NCI-H524 treated with DMSO at 0.1 percent for 48 hours (cell line): ENCODE measurements at regions not wholly inside any gene's neighbourhood (a gene's known extent, or its start where the extent isn't known, plus 50 kb on each side); places are given as distances from the start of the nearest gene placed in this dataset.
"Not testable (repeated sequence)": the region's sequence is repeated elsewhere in the genome, so short reads cannot be mapped to it uniquely, and the experiment has no call there.

Experiments used
- DNase-seq: peaks from one replicate; lab custom pipeline; 2025; lab: John Stamatoyannopoulos, UW

DNA sequence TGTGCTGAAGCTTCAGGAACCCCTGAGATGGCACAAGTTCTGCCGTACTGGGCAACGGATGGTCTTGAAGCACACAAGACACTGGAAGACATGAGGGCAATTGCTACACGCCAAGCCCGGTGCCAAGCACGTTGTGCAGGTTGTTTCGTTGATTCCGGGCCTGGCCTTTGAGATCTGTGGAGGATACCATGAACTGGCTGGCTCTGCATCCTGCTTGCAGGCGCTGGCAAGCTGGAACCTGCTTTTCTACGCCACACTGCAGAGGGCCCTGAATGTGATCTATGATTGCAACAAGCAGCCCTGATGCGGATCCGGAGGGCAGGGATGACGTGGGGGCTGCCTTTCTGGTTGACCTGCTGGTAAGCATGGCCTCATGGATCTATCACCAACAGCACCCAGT lies 262.5 kb upstream of the ATP10A start:
- DNase-seq: no peak

DNA sequence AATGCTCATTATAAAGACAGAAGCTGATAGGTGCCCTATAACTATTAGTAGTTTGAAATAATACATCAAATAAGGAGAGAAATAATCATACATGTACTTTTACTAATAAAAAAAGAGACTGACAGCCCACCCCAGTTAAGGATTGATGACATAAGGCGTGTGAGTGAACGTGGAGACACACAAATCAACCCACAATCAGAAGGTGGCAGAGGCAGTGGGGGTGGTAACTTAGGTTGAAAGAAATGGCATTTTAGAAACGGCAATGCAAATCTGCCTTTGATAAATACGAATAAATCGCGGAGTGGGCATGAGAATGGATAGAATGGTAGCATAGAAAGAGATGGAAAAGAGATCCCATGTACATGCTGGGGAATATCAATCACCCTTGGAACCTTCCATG lies 256.2 kb upstream of the ATP10A start:
- DNase-seq: no peak

DNA sequence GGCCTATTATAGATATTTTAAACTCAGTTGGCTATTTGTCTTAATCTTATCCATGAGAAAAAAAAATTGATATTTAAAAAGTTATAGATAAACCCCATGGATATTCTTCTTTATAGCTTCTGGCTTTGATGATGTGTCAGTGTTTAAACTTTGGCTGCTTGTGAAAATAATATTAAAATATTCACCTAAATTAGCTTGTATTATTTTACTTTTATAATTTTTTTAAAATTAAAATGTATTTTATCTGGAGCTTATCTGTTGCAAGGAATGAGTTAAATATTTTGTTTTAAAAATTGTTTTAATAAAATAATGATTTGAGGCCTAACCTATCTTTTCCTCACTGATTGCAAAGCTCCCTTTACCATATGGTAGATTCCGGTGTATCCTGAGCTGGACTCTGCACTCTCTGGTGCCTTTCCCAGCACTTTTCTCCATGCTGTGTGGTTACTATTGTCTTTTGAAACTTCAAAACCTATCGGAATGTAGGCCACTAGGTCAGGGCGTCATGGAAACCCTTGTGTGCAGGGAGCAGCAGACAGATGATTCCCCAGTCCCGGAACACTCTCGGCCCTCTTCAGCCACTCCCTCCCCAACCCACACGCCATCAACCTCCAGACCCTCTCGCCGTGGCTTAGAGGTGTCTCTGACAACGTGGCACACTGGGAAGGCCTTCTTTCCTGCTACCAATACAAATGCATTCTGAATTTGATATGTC lies 252.3 kb upstream of the ATP10A start:
- no peak for DNase-seq

DNA sequence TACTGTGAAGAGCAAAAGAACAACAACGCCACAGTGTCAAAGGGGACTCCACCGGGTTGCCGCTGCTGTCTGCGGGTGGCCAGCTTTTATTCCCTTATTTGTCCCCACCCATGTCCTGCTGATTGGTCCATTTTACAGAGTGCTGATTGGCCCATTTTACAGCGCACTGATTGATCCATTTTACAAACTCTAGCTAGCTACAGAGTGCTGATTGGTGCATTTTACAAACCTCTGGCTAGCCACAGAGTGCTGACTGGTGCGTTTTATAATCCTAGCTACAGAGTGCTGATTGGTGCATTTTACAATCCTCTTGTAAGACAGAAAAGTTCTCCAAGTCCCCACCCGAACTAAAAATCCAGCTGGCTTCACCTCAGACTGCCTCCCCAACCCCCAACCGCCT lies 251.0 kb upstream of the ATP10A start:
- not testable (repeated sequence) for DNase-seq

DNA sequence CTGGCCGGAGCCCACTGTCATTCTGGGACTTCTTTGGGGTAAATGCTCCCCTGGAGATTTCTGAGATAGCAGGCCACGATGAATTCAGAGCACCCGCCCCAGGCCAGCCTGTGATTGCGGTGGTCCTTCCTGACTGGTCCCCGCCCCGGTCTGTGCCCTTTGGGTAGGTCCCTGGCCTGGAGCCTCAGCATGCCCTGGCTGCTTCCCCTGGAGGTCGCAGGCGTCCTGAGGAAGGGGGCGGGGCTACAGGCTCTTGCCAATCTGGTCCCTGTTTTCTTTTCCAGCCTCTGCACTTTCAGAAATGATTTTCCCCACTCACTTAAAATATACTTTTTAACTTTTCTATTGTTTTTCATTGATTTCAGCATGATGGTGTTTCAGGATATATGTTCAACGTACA lies 250.2 kb upstream of the ATP10A start:
- no peak for DNase-seq

DNA sequence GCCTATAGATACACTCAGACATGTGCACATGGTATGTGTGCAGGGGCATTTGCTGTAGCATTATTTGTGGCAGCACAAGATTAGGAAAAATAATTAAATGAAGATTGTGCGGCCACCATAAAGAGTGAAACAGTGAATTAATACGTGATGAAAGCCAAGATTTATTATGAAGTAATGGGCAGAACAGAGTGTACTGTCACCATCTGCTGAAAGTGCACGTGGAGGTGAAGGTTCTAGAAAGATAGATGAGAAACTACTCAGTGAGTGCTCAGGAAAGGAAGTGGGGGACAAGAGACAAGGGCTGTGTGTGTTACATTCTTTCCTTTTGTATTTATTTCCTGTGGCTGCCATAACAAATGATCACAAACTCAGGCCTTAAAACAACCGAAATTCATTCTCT lies 246.1 kb upstream of the ATP10A start:
- no peak for DNase-seq

DNA sequence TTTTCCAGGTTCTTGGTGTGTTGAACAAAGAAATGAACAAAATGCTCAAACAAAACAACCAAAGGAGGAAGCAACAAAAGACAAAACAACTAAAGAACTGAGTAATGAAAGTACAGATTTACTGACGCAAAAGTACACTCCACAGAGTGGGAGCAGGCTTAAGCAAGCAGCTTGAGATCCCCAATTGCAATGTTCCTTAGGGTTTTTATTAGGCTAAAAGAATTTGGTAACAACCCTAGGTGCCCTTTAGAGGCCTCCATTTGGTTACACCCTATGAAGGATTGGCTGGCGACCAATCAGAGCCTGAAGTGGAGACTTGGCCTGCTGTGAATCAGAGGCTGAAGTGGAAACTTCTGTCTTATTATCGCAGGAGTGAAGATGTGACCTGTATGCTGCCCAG lies 243.4 kb upstream of the ATP10A start:
- no peak for DNase-seq

DNA sequence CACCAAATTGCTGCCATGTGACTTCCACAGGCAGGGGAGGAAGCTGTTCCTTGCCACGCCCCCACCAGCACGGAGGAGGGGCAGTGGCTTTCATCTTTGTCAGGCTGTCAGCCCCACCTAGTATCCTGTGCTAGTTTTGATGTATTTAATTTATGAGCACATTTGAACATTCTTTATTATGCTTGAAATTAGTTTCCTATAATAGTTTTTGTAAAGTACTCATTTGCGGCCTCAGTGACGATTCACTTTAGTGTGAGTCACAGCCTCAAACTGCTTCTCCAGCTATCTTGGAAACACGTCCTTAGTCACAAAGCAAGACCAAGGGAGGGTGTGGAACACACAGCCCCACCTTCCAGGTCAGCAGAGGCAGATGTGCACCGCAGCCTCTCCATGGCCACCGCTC lies 239.9 kb upstream of the ATP10A start:
- no peak for DNase-seq

DNA sequence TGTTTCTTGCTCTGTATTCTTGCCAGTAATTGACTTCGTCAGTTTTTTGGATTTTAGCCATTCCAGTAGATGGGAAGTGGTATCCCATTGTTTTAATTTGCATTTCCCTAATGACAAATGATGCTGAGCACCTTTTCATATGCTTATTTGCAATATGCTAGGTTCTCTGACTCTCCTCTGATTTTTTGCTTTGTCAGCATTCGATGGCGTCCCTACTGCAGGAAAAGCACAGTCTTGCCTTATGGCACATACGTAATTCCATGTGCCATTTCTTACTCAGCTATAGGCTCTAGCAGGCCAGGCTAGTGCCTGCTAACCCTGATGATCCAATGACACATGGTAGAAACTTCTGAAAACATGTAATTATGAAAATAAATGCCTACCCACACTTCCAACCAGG lies 239.2 kb upstream of the ATP10A start:
- DNase-seq: no peak

DNA sequence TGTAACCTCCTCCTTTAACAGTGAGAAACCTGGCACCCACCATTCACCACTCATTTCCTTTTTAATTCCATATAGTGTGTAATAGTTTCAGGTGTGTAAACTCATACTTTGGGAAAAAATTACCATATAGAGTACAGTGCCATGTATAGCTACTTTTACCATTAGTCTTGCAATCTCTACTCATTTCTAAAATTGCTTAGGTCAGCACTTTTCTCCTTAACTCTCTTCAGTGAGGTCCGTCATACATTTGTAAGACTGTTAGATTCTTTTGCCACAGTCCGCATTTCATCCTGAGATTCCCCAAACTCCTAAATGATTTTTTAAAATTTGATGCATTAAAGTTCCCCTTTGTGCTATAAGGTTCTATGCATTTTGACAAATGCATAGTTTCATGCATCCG lies 238.3 kb upstream of the ATP10A start:
- DNase-seq: no peak

DNA sequence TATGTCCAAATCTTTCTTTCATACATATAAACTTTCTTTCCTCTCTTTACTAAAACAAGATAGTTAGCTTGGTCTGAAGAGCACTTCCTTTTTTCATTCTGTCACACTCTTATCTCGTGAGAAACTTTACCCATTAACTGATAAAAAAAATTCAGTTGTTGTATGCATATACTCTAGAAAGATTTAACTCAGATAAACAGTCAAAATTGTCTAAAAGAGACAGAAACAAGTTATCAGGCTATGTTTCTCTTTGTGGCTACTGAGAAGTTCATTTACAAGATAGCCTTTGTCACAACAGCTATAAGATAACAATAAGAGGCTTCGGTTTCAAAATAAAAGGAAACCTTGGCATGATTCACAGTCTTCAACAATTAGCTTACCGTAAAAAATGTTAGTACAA lies 235.7 kb upstream of the ATP10A start:
- no peak for DNase-seq

DNA sequence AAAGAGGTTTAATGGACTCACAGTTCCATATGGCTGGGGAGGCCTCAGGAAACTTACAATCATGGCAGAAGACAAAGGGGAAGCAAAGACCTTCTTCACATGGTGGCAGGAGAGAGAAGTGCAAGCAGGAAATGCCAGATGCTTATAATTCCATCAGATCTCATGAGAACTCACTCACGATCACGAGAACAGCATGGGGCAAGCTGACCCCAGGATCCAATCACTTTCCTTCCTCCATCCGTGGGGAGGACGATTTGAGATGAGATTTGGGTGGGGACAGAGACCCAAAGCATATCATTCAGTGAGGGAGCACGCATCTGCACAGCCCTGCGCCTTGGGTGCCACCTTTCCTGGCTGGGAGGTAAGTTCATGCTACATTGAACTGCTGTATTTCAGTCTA lies 234.1 kb upstream of the ATP10A start:
- no peak for DNase-seq

DNA sequence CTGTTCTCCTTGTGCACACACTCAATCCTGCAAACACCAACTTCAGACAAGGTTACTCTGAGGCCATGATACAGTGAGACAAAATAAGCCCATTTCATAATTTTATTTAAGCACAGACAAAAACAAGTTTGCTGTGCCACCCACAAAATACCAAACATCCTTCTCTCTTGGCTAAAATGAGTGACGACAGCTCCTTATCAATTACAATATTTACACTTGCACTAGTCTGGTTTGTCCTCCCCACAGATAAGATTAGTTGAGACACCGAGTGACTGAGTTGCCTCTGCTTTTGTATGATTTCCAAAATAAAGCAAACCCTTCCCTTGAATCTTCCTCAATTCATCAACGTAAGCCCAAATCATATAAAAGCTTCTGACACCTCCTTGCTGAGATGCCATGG lies 233.5 kb upstream of the ATP10A start:
- no peak for DNase-seq

DNA sequence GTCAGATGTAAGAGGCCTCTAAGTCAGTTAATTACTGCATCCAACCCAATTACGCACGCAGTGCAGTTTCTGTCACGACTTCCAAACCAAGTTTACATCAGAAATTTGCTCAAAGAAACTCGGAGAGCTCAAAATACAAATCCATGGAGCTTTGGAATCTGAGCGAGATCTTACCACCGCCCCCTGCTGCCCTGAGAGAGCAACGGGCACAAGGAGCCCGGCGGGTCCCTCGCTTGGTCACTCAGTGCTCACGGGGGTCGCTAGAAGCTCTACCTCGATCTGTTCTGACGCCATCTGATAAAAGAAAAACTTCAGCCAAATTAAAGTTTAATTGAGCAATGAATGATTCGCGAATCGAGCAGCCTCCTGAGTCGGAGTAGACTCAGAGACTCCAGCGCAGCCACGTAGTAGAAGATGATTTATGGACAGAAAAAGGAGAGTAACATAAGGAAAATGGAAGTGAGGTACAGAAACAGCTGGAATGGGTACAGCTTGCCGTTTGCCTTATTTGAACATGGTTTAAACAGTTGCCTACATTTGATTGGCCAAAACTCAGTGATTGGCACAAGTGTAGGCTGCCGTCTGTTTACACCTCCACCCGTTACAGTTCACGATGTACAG lies 232.7 kb upstream of the ATP10A start:
- no peak for DNase-seq

DNA sequence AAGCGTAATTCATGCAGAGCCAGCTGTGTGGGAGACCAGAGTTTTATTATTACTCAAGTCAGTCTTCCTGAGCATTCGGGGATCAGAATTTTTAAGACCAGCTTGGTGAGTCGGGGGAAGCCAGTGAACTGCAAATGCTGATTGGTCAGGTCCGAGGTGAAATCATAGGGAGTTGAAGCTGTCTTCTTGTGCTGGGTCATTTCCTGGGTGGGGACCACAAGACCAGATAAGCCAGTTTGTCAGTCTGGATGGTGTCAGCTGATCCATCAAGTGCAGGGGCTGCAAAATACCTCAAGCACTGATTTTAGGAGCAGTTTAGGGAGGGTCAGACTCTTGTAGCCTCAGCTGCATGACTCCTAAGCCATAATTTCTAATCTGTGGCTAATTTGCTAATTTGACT lies 228.1 kb upstream of the ATP10A start:
- no peak for DNase-seq

DNA sequence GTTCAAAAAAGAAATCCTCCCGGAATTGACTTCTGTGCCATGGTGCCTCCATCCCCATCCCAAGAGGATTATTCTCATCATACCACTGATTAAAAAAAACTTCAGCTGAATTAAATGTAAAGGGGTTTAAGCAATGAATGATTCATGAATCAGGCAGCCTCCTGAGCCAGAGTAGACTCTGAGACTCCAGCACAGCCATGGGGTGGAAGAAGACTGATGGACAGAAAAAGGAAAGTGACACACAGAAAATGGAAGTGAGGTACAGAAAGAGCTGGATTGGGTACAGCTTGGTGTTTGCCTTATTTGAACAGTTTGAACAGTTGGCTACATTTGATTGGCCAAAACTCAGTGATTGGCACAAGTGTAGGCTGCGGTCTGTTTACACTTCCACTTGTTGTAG lies 224.8 kb upstream of the ATP10A start:
- DNase-seq: no peak

DNA sequence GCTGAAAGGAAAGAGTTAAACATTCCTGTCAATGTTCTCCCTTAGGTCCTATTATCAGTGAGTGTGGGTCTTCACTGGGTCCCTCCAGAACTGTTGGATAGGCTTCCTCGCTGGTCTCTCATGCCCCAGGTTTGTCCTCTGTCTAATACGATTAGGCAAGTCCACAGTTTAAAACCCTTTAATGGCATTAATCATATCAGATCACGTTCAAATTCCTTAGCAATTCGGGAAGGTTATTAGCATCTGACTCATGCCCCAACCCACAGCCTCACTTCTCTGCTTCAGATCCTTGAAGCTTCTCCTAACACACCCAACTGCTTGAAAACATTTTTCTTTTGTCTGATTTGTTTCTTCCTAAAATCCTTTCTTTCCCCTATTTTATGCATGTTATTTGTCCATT lies 224.3 kb upstream of the ATP10A start:
- no peak for DNase-seq

DNA sequence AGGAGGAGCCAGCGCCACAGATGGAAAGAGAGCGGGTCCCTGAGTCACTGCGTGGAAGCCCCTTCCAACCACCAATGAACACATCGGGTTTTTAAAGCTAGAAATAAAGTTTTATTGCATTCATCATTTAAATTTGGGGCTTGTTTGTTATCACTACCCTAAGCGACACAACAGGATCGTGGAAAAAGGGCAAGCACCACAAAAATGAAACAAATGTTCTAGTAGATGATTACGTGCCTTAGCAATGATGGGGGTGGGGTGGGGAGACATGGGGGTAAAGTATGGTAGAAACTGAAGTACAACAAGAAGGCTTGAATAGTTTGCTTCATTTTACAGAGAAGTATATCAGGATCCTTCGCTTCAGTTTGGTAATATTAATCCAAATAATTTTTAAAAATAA lies 221.6 kb upstream of the ATP10A start:
- no peak for DNase-seq

DNA sequence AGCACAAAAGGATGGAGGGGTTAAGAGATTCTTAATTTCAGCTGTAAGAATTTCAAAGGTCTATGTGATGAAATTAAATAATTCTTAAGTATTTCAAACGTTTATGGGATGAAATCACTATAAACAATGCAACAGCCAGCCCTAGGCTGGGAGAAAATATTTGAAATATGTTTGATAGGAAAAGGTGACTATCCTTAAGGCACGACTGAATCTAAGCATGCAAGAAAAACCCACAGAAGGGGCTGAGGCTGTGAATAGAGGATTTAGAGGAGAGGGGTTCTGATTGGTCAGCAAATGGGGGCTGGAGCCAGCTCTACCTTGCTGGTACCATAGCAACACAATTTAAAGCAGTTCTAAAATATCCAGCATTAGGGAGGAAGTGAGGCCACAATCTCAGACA lies 220.8 kb upstream of the ATP10A start:
- DNase-seq: no peak

DNA sequence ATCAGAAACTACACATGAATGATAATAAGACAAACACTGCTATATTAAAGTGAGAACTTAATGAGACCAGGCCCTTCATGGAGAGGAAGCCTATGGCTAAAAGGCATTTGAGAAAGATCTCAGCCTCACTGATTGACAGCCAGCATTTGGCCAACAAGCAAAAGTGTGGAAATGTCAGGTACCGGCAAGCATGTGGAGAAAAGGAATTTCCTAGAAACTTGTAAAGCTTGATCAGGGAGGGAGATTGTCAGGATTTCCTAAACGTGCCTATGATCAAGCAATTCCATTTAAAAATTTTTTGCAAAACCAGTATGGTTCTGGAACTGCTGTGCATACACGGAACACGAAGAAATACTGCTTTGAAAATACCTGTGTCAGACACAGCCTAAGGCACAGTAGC lies 220.3 kb upstream of the ATP10A start:
- no peak for DNase-seq

DNA sequence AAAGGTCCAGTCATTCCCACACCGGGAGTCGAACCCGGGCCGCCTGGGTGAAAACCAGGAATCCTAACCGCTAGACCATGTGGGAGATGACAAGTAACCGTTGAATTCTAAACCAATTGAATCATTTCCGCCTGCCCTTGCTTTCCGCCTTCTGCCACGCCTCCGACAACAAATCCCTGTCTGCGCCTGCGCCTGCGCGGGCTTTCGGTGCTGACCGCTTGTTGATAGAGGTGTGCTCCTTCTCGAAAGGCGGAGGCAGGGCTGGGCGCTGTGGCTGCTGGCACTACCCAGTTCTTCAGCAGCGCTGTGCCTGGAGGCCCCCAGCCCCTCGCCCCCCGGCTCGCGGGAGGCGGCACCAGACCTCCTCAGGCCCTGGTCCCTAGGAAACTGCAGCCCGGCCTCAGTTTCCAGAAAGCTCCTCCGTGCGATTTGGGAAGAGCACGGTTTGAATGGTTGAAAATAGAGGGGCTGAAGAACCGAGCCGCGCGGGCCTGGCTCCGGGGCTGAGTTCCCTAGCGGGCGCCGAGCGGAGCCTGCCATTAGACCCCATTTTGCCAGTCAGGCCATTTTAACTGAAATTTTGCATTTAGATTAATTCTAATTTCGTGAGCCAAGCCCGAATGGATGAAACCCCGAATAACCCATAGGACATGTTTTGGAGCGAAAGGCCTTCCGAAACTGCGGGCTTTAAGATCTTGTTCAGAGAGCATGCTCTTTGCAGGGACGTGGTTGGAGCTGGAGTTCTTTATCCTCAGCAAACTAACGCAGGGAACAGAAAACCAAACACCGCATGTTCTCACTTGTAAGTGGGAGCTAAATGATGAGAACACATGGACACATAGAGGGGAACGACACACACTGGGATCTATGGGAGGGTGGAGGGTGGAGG lies 219.3 kb upstream of the ATP10A start:
- peak; percentile 93 for DNase-seq

DNA sequence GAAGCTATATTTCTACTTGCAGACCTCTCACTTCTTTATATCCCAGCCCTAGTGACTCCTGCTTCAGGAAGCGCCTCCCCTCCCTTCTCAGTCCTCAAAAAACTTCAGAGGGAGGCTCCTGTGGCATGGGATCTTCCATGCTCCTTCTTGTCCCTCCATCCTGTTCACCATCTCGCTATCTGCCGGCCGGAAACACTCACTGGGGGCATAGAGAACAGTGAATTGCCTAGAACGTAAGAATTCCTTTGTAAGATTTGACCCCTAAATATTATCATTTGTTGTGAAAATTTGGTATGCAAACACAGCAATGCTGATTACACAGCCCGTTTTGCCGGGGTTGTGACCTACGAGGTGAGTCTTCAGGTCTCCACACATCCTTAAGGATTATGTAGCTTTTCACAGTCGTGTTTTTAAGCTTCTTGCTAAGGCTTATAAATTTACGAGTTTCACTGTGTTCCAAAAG lies 218.7 kb upstream of the ATP10A start:
- no peak for DNase-seq

DNA sequence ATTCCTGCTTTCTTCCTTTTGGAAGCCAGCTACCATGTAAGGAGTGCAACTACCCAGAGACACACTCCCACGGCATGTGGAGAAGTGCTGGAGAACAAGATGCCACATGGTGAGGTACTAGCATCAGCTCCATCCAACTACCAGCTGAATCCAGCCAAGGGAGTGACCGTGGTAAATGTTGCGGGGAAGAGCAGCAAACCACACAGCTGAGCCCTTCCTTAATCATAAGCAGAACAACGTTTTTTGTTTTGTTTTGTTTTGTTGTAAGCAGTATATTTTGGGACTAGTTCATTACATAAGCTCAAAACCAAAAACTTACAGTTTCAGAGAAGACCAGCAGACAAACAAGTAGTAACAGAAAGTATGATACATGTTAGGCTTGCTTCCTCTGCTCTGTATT lies 212.6 kb upstream of the ATP10A start:
- DNase-seq: no peak
